ENCODE measurements at regions not wholly inside any gene's neighbourhood (a gene's known extent, or its start where the extent isn't known, plus 50 kb on each side); places are given as distances from the start of the nearest gene placed in this dataset.

- Histone ChIP-seq H3K4me2 (ENCODE audit: insufficient read depth, low read length) (no peak overlapping the region), H4K20me1 (replicated peaks; ENCODE audit: control insufficient read depth, insufficient read depth, low read length) (no peaks in the 10 kb centered on the region), H3K4me3 (no peak overlapping the region), H3K36me3 (ENCODE audit: control insufficient read depth, insufficient read depth, low read length) (no peaks in the 10 kb centered on the region), H2AFZ (ENCODE audit: low read depth, low read length) (no peak overlapping the region), H3K79me2 (ENCODE audit: control insufficient read depth, insufficient read depth, low read length) (no peaks in the 10 kb centered on the region), H3K9ac (ENCODE audit: insufficient read depth in 1 of 2, low read depth in 2 of 2, low read length in 2 of 2) (no peak overlapping the region), H3K27me3 (ENCODE audit: control insufficient read depth in 2 of 2, insufficient read depth in 2 of 2, low read length in 2 of 2) (no peaks in the 10 kb centered on the region), H3K9me1 (ENCODE audit: control insufficient read depth, insufficient read depth, low read length) (no peaks in the 10 kb centered on the region), H3K9me3 (replicated peaks; ENCODE audit: control insufficient read depth, insufficient read depth, low read depth, low read length) (no peaks in the 10 kb centered on the region), H3K4me1 (replicated peaks in 1 of 2; ENCODE audit: control insufficient read depth in 2 of 2, insufficient read depth in 2 of 2, low read length in 2 of 2) (no peaks in the 10 kb centered on the region), H3K27ac (ENCODE audit: extremely low read depth, low read depth, low read length) (no peak overlapping the region)
- no TSS peak for BruUV-seq (replicated peaks)
- intact Hi-C loops (cut with micrococcal nuclease) (no loop called here), in situ Hi-C loops (cut with MboI) (no loop called here)
- ChIA-PET CTCF (ENCODE audit: low intra/inter-chr PET ratio) (no interaction called here), POLR2A (no interaction called here)
- ATAC-seq, result no peak
- no peak for DNase-seq (ENCODE audit: extremely low read depth in 1 of 4, low spot score in 3 of 4)
- no peak for FAIRE-seq
- 0% methylated on average over 2 of the region's 2 CpGs for WGBS (ENCODE audit: insufficient coverage, low coverage, missing lambda C conversion rate)
- TF ChIP-seq PTRF (tag; IDR thresholded peaks at IDR 0.05), result no peak
- TF ChIP-seq HMGN3 (IDR thresholded peaks at IDR 0.05; ENCODE audit: borderline replicate concordance, extremely low read depth, insufficient read length, low read depth, low read length), result no peak
- TF ChIP-seq MBD2 (IDR thresholded peaks at IDR 0.05; ENCODE audit: borderline replicate concordance, low read depth), result no peak
- TF ChIP-seq ATF1 (CRISPR knock-in tag; IDR thresholded peaks at IDR 0.05), result no peak
- no peak for TF ChIP-seq ATF1 (tag; IDR thresholded peaks at IDR 0.05)
- no peak for TF ChIP-seq RBM39 (optimal IDR thresholded peaks at IDR 0.05; ENCODE audit: low read depth, low read length)
- no peak for TF ChIP-seq MCM2 (IDR thresholded peaks at IDR 0.05; ENCODE audit: low read depth)
Observed at GRCh38 chr15:53226559-53226958, 436.4 kb upstream of the ONECUT1 start.

GRCh38 chr15:53225781-53226180 lies 435.6 kb upstream of the ONECUT1 start:
- Histone ChIP-seq H3K79me2 (ENCODE audit: control insufficient read depth, insufficient read depth, low read length) (no peaks in the 10 kb centered on the region), H3K9ac (ENCODE audit: insufficient read depth in 1 of 2, low read depth in 2 of 2, low read length in 2 of 2) (no peak overlapping the region), H3K9me3 (replicated peaks; ENCODE audit: control insufficient read depth, insufficient read depth, low read depth, low read length) (no peaks in the 10 kb centered on the region), H3K36me3 (ENCODE audit: control insufficient read depth, insufficient read depth, low read length) (no peaks in the 10 kb centered on the region), H3K27ac (ENCODE audit: extremely low read depth, low read depth, low read length) (no peak overlapping the region), H3K4me1 (replicated peaks in 1 of 2; ENCODE audit: control insufficient read depth in 2 of 2, insufficient read depth in 2 of 2, low read length in 2 of 2) (no peaks in the 10 kb centered on the region), H2AFZ (ENCODE audit: low read depth, low read length) (no peak overlapping the region), H3K4me2 (ENCODE audit: insufficient read depth, low read length) (no peak overlapping the region), H3K9me1 (ENCODE audit: control insufficient read depth, insufficient read depth, low read length) (no peaks in the 10 kb centered on the region), H3K4me3 (no peak overlapping the region), H4K20me1 (replicated peaks; ENCODE audit: control insufficient read depth, insufficient read depth, low read length) (no peaks in the 10 kb centered on the region), H3K27me3 (ENCODE audit: control insufficient read depth in 2 of 2, insufficient read depth in 2 of 2, low read length in 2 of 2) (no peaks in the 10 kb centered on the region)
- BruUV-seq (replicated peaks), result no TSS peak
- POLR2A ChIA-PET, result no interaction called here
- FAIRE-seq, result no peak
- intact Hi-C loops (cut with micrococcal nuclease) (no loop called here), in situ Hi-C loops (cut with MboI) (no loop called here)
- no peak for ATAC-seq
- CTCF ChIA-PET (ENCODE audit: low intra/inter-chr PET ratio), result no interaction called here
- WGBS (ENCODE audit: insufficient coverage, low coverage, missing lambda C conversion rate), result 7% methylated on average over 3 of the region's 3 CpGs
- no peak for DNase-seq (ENCODE audit: extremely low read depth in 1 of 4, low spot score in 3 of 4)
- no peak for TF ChIP-seq ZNF589 (CRISPR knock-in tag; IDR thresholded peaks at IDR 0.05; ENCODE audit: low read depth)
- no peak for TF ChIP-seq ZNF668 (CRISPR knock-in tag; IDR thresholded peaks at IDR 0.05)
- TF ChIP-seq CEBPB (tag; IDR thresholded peaks at IDR 0.05), result no peak
- TF ChIP-seq COPS2 (conservative IDR thresholded peaks at IDR 0.05), result no peak
- no peak for TF ChIP-seq SMAD2 (IDR thresholded peaks at IDR 0.05; ENCODE audit: low read depth, low read length)
- TF ChIP-seq SRSF9 (IDR thresholded peaks at IDR 0.05; ENCODE audit: borderline replicate concordance, low read depth, low read length), result no peak
- no peak for TF ChIP-seq ARID1B (IDR thresholded peaks at IDR 0.05)
- no peak for TF ChIP-seq MED1 (CRISPR knock-in tag; IDR thresholded peaks at IDR 0.05; ENCODE audit: borderline replicate concordance)
- no peak for TF ChIP-seq TAF15 (IDR thresholded peaks at IDR 0.05; ENCODE audit: low read depth, low read length)
- TF ChIP-seq ZNF282 (CRISPR knock-in tag; IDR thresholded peaks at IDR 0.05), result no peak
- TF ChIP-seq ZNF124 (CRISPR knock-in tag; IDR thresholded peaks at IDR 0.05), result no peak
